ENCODE measurements at regions not wholly inside any gene's neighbourhood (a gene's known extent, or its start where the extent isn't known, plus 50 kb on each side); places are given as distances from the start of the nearest gene placed in this dataset.

DNA sequence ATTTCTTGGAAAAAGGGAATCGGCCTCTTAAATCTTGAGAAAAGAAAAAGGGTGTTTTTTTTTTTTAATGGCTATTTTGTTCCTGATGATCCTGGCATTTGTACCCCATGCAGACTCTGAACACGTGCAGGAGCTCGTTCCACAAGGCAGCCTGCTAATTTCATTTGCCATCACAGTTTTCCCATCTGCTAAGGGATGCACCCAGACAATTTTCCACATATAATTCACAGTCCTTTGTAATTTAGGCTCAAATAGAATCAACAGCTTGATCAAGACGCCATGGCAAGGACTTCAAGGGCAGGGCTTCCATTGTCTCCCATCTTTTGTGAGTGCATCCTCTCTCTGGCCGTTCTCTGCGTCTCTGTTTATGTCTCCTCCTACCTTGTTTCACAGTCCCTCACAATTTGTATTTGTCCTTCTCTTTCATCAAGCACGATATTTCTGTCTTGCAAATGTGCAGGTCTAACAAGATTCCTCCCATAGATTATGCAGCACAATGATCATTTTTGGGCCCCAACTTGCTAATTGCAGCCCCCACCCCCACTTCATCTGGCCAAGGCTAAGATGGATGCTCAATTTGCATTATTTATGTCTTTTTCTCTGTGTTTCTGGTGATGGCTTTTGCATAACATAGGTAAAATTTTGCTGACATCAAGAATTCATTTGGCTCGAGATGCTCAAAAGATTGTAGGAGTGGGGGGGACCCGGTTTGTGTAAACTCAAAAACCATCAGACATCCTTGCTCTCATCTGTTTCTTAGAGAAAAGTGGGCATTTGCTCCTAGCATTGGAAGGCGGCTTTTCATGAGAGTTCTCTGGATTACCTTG lies 356.0 kb upstream of the NPVF start:
- TF ChIP-seq POLR2A (IDR thresholded peaks at IDR 0.05; ENCODE audit: low read depth), result no peak
- TF ChIP-seq, protein P1, sequence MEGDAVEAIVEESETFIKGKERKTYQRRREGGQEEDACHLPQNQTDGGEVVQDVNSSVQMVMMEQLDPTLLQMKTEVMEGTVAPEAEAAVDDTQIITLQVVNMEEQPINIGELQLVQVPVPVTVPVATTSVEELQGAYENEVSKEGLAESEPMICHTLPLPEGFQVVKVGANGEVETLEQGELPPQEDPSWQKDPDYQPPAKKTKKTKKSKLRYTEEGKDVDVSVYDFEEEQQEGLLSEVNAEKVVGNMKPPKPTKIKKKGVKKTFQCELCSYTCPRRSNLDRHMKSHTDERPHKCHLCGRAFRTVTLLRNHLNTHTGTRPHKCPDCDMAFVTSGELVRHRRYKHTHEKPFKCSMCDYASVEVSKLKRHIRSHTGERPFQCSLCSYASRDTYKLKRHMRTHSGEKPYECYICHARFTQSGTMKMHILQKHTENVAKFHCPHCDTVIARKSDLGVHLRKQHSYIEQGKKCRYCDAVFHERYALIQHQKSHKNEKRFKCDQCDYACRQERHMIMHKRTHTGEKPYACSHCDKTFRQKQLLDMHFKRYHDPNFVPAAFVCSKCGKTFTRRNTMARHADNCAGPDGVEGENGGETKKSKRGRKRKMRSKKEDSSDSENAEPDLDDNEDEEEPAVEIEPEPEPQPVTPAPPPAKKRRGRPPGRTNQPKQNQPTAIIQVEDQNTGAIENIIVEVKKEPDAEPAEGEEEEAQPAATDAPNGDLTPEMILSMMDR (IDR thresholded peaks at IDR 0.05), result no peak
